HEK293 (cell line): ENCODE measurements at regions not wholly inside any gene's neighbourhood (a gene's known extent, or its start where the extent isn't known, plus 50 kb on each side); places are given as distances from the start of the nearest gene placed in this dataset.

Source experiments
- SETDB1 ChIP-seq: IDR thresholded peaks from one replicate; pipeline ENCODE4 v1.6.1; 2017; ENCODE audit warnings: mild to moderate bottlenecking, low read length, moderate library complexity, mixed read lengths; ENCODE audit not compliant: insufficient read length
- ZNF133 ChIP-seq: fragments of 450-650 bp; formaldehyde crosslinking; IDR thresholded peaks from 2 replicates; pipeline ENCODE4 v1.5.1; 2016; ENCODE audit warnings: missing biosample characterization, missing genetic modification characterization

- no peak for TF ChIP-seq SETDB1
- TF ChIP-seq ZNF133, result no peak
These were observed 107.2 kb downstream of the LHX9 start for GRCh38 chr1:198024336-198024735.
